ENCODE measurements at regions not wholly inside any gene's neighbourhood (a gene's known extent, or its start where the extent isn't known, plus 50 kb on each side); places are given as distances from the start of the nearest gene placed in this dataset.

DNA sequence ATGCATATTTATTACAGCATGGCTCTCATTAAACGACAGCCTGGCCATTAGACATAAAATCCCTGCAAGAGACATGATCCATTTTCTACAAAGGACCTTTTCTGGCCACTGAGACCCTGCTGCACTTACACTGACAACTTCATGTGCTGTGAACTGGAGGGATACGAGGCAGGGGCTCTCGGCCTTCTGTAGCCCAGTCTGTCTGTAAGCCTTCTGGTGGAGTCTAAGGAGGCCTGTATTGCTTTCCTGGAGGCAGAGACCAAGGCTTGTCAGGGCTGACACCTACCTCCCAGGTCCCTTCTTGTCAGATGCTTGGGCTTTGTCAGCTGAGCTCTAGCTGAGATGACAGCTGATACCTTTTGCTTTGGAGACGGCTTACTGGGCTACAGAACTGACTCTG, 776.9 kb upstream of the ARPP21 start:
- H3K36me3 ChIP-seq (ENCODE audit: insufficient read depth, low read length), result no peaks in the 10 kb centered on the region
- H3K9me3 Mint-ChIP-seq, result peaks cover 0 to 11% (median under 1%) of the 10 kb centered on the region in 8 donors
- no peak for DNase-seq
- no peak overlapping the region for H3K4me3 Mint-ChIP-seq
- no peak overlapping the region for H3K27ac Mint-ChIP-seq
- no peaks in the 10 kb centered on the region for H3K27me3 ChIP-seq (ENCODE audit: insufficient read depth, low read length)
- no peaks in the 10 kb centered on the region for H3K27me3 Mint-ChIP-seq
- H3K9me3 ChIP-seq (ENCODE audit: control insufficient read depth in 1 of 2, low read length in 2 of 2), result no peaks in the 10 kb centered on the region
- no peaks in the 10 kb centered on the region for H3K4me1 Mint-ChIP-seq
- intact Hi-C loops (cut with micrococcal nuclease), result no loop called here
- POLR2A ChIA-PET (ENCODE audit: partially characterized antibody), result no interaction called here
- no peaks in the 10 kb centered on the region for H3K4me1 ChIP-seq (ENCODE audit: insufficient read depth, low read length)
- H3K27ac ChIP-seq (ENCODE audit: low read depth, low read length), result no peak overlapping the region
- H3K36me3 Mint-ChIP-seq, result no peaks in the 10 kb centered on the region
- CTCF ChIA-PET (ENCODE audit: partially characterized antibody), result no interaction called here
- H3K4me3 ChIP-seq (ENCODE audit: low read length in 2 of 2), result no peak overlapping the region

DNA sequence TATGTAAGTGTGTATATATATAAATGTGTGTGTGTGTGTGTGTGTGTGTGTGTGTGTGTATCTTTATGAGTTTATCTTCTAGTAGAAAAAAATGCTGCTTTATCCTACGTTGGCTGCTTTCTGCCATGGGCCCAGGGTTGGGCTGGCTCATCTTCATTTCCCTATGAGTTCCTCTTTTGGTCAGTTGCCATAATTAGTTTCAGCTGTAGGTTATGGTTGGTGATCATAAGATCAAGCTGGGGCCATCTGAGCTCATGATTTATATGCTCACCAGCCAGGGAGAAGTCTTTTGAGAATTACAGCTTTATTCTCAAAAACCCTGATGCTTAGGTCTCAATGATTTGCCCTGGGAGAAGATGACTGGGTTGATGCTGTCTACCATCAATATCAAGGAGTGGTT, 775.8 kb upstream of the ARPP21 start:
- Histone ChIP-seq H3K36me3 (ENCODE audit: insufficient read depth, low read length) (no peaks in the 10 kb centered on the region), H3K4me1 (ENCODE audit: insufficient read depth, low read length) (no peaks in the 10 kb centered on the region), H3K4me3 (ENCODE audit: low read length in 2 of 2) (no peak overlapping the region), H3K27me3 (ENCODE audit: insufficient read depth, low read length) (no peaks in the 10 kb centered on the region), H3K27ac (ENCODE audit: low read depth, low read length) (no peak overlapping the region), H3K9me3 (ENCODE audit: control insufficient read depth in 1 of 2, low read length in 2 of 2) (no peaks in the 10 kb centered on the region)
- H3K4me3 Mint-ChIP-seq, result no peak overlapping the region
- H3K9me3 Mint-ChIP-seq, result peaks cover 0 to 12% (median under 1%) of the 10 kb centered on the region in 8 donors
- H3K27me3 Mint-ChIP-seq, result no peaks in the 10 kb centered on the region
- no peaks in the 10 kb centered on the region for H3K36me3 Mint-ChIP-seq
- POLR2A ChIA-PET (ENCODE audit: partially characterized antibody), result no interaction called here
- intact Hi-C loops (cut with micrococcal nuclease), result no loop called here
- no peak for DNase-seq
- no peak overlapping the region for H3K27ac Mint-ChIP-seq
- CTCF ChIA-PET (ENCODE audit: partially characterized antibody), result no interaction called here
- no peaks in the 10 kb centered on the region for H3K4me1 Mint-ChIP-seq

DNA sequence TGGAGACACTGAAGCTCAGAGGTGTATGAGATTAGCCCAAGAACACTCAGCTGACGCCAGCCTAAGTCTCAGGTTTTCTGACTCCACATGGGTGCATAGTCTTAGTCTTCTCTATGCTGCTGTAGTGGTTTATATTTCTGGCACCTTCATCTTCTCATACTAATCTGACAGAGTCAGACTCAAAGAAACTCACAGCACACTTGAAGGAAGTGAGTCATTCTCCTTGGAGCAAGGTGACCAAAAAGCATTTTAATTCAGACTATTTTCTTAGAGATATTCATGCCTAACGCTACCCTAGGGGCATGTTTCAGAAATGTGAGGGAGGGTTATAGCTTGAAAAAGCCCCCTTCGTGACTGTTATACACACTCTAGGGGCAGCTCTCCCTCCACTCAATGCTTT, 775.3 kb upstream of the ARPP21 start:
- no peak overlapping the region for H3K27ac Mint-ChIP-seq
- no peaks in the 10 kb centered on the region for H3K27me3 Mint-ChIP-seq
- no peaks in the 10 kb centered on the region for H3K36me3 Mint-ChIP-seq
- POLR2A ChIA-PET (ENCODE audit: partially characterized antibody), result no interaction called here
- H3K4me3 Mint-ChIP-seq, result no peak overlapping the region
- Histone ChIP-seq H3K4me1 (ENCODE audit: insufficient read depth, low read length) (no peaks in the 10 kb centered on the region), H3K4me3 (ENCODE audit: low read length in 2 of 2) (no peak overlapping the region), H3K9me3 (ENCODE audit: control insufficient read depth in 1 of 2, low read length in 2 of 2) (no peaks in the 10 kb centered on the region), H3K27ac (ENCODE audit: low read depth, low read length) (no peak overlapping the region), H3K36me3 (ENCODE audit: insufficient read depth, low read length) (no peaks in the 10 kb centered on the region), H3K27me3 (ENCODE audit: insufficient read depth, low read length) (no peaks in the 10 kb centered on the region)
- peaks cover 0 to 12% (median under 1%) of the 10 kb centered on the region in 8 donors for H3K9me3 Mint-ChIP-seq
- CTCF ChIA-PET (ENCODE audit: partially characterized antibody), result no interaction called here
- DNase-seq, result no peak
- no peaks in the 10 kb centered on the region for H3K4me1 Mint-ChIP-seq
- intact Hi-C loops (cut with micrococcal nuclease), result no loop called here

DNA sequence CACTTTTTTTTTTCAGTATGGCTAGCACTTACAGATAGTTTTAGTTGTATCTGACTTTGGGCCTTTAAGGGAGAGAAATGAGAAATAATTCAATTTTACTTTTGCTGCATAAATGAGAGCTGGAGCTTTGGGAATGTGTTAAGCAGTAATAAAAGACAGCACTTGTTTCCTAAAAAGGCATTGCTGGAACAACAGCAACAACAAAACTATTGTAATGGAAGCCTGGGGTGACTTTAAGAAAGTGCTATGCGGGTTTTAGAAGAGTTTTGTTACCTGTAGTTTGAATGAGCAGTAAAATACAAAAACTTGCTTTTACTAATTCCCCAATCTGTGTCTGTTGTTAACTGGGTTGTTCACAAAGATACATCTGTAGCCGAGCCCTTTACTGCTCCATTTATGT, 774.0 kb upstream of the ARPP21 start:
- no peak for DNase-seq
- Histone ChIP-seq H3K4me3 (ENCODE audit: low read length in 2 of 2) (no peak overlapping the region), H3K9me3 (ENCODE audit: control insufficient read depth in 1 of 2, low read length in 2 of 2) (no peaks in the 10 kb centered on the region), H3K36me3 (ENCODE audit: insufficient read depth, low read length) (no peaks in the 10 kb centered on the region), H3K4me1 (ENCODE audit: insufficient read depth, low read length) (no peaks in the 10 kb centered on the region), H3K27me3 (ENCODE audit: insufficient read depth, low read length) (no peaks in the 10 kb centered on the region), H3K27ac (ENCODE audit: low read depth, low read length) (no peak overlapping the region)
- H3K4me3 Mint-ChIP-seq, result no peak overlapping the region
- no peaks in the 10 kb centered on the region for H3K4me1 Mint-ChIP-seq
- intact Hi-C loops (cut with micrococcal nuclease), result no loop called here
- no peaks in the 10 kb centered on the region for H3K36me3 Mint-ChIP-seq
- no peaks in the 10 kb centered on the region for H3K27me3 Mint-ChIP-seq
- CTCF ChIA-PET (ENCODE audit: partially characterized antibody), result no interaction called here
- no peak overlapping the region for H3K27ac Mint-ChIP-seq
- POLR2A ChIA-PET (ENCODE audit: partially characterized antibody), result no interaction called here
- H3K9me3 Mint-ChIP-seq, result peaks cover 0 to 12% (median under 1%) of the 10 kb centered on the region in 8 donors

DNA sequence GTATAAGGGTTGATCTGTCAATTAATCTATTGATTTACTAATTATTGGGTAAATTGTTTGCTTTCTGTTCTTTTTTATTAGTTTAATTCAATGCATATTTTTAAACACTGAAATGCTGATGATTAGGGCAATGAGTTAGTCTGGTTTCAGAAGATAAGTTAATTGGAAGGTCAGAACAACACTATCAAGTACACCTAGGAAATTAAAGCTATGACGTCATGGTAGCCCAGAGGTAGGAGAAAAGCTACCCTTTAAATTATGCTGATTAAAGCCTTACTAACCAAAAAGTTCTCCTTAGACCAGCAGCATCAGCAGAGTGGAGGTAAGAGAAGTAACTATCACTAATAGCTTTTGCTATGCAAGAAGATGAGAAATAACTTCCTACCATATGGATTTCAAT, 770.4 kb upstream of the ARPP21 start:
- Mint-ChIP-seq H3K36me3 (no peaks in the 10 kb centered on the region), H3K27ac (no peak overlapping the region), H3K27me3 (no peaks in the 10 kb centered on the region), H3K4me1 (no peaks in the 10 kb centered on the region), H3K4me3 (no peak overlapping the region), H3K9me3 (peaks cover 0 to 14% (median 2%) of the 10 kb centered on the region in 8 donors)
- no peaks in the 10 kb centered on the region for H3K36me3 ChIP-seq (ENCODE audit: insufficient read depth, low read length)
- H3K4me1 ChIP-seq (ENCODE audit: insufficient read depth, low read length), result no peaks in the 10 kb centered on the region
- DNase-seq, result no peak
- no peak overlapping the region for H3K4me3 ChIP-seq (ENCODE audit: low read length in 2 of 2)
- H3K9me3 ChIP-seq (ENCODE audit: control insufficient read depth in 1 of 2, low read length in 2 of 2), result no peaks in the 10 kb centered on the region
- CTCF ChIA-PET (ENCODE audit: partially characterized antibody), result no interaction called here
- intact Hi-C loops (cut with micrococcal nuclease), result no loop called here
- no peaks in the 10 kb centered on the region for H3K27me3 ChIP-seq (ENCODE audit: insufficient read depth, low read length)
- no peak overlapping the region for H3K27ac ChIP-seq (ENCODE audit: low read depth, low read length)
- POLR2A ChIA-PET (ENCODE audit: partially characterized antibody), result no interaction called here

DNA sequence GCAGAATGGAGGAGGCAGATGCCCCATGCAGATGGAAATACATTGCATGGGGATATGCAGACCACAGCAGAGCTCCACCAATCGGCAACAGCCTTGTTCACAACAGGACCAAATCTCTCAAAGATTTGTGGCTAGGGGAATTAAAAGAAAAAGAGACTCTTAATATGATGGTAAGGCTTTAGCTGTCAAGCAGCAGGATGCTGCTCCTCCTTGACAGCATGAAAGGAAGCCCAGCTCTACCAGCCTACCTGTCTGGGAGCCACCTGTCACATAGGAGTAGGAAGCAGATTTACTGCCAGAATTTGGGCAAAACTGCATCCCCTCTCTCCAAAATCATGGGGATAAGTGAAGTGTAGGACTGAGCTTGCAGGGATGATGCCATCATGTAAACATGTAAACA, 769.6 kb upstream of the ARPP21 start:
- H3K4me3 Mint-ChIP-seq, result no peak overlapping the region
- no peaks in the 10 kb centered on the region for H3K4me1 ChIP-seq (ENCODE audit: insufficient read depth, low read length)
- intact Hi-C loops (cut with micrococcal nuclease), result no loop called here
- no peaks in the 10 kb centered on the region for H3K36me3 ChIP-seq (ENCODE audit: insufficient read depth, low read length)
- H3K9me3 ChIP-seq (ENCODE audit: control insufficient read depth in 1 of 2, low read length in 2 of 2), result no peaks in the 10 kb centered on the region
- POLR2A ChIA-PET (ENCODE audit: partially characterized antibody), result no interaction called here
- no peaks in the 10 kb centered on the region for H3K36me3 Mint-ChIP-seq
- no peak overlapping the region for H3K4me3 ChIP-seq (ENCODE audit: low read length in 2 of 2)
- no peak overlapping the region for H3K27ac Mint-ChIP-seq
- no peaks in the 10 kb centered on the region for H3K27me3 ChIP-seq (ENCODE audit: insufficient read depth, low read length)
- peaks cover 0 to 8% (median under 1%) of the 10 kb centered on the region in 8 donors for H3K9me3 Mint-ChIP-seq
- no peaks in the 10 kb centered on the region for H3K4me1 Mint-ChIP-seq
- CTCF ChIA-PET (ENCODE audit: partially characterized antibody), result no interaction called here
- DNase-seq, result no peak
- H3K27ac ChIP-seq (ENCODE audit: low read depth, low read length), result no peak overlapping the region
- H3K27me3 Mint-ChIP-seq, result no peaks in the 10 kb centered on the region

DNA sequence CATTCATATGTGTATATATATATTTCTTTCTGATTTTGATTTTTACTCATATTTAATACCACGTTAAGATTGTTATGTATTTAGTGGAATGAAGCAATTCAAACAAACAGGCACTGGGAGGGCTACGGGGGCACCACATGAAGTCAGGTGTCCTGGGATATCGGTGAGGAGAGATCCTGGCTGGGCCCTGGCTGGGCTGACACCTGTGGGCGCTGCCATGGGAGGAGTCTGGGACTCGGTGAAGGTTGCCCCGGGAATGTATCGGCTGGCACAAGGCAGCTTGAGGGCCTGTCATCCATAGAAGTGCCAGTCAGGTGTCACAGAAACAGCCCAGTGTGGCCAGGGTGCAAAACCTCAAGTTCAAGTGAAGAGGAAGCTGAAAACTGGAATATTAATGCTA, 766.9 kb upstream of the ARPP21 start:
- no peaks in the 10 kb centered on the region for H3K4me1 Mint-ChIP-seq
- no peak overlapping the region for H3K27ac Mint-ChIP-seq
- H3K36me3 Mint-ChIP-seq, result no peaks in the 10 kb centered on the region
- no peak for DNase-seq
- Histone ChIP-seq H3K4me1 (ENCODE audit: insufficient read depth, low read length) (no peaks in the 10 kb centered on the region), H3K36me3 (ENCODE audit: insufficient read depth, low read length) (no peaks in the 10 kb centered on the region), H3K27ac (ENCODE audit: low read depth, low read length) (no peak overlapping the region), H3K9me3 (ENCODE audit: control insufficient read depth in 1 of 2, low read length in 2 of 2) (no peaks in the 10 kb centered on the region), H3K27me3 (ENCODE audit: insufficient read depth, low read length) (no peaks in the 10 kb centered on the region), H3K4me3 (ENCODE audit: low read length in 2 of 2) (no peak overlapping the region)
- no peak overlapping the region for H3K4me3 Mint-ChIP-seq
- peaks cover 0 to 4% (median under 1%) of the 10 kb centered on the region in 8 donors for H3K9me3 Mint-ChIP-seq
- no peaks in the 10 kb centered on the region for H3K27me3 Mint-ChIP-seq
- CTCF ChIA-PET (ENCODE audit: partially characterized antibody), result no interaction called here
- intact Hi-C loops (cut with micrococcal nuclease), result no loop called here
- POLR2A ChIA-PET (ENCODE audit: partially characterized antibody), result no interaction called here

DNA sequence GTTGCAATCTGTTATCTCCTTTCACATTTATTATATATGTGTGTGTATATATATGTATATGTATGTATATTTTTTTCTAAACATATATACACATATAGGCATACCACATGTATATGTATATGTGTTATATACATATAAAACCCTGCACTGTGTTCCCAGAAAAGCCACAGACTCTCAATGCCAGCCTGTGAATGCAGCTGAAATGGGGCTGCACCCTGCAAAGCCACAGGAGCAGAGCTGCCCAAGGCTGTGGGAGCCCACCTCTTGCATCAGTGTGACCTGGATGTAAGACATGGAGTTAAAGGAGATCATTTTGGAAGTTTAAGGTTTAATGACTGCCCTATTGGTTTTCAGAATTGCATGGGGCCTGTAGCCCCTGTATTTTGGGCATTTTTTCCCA, 762.3 kb upstream of the ARPP21 start:
- Mint-ChIP-seq H3K36me3 (no peaks in the 10 kb centered on the region), H3K9me3 (peaks cover 0 to 3% (median 0%) of the 10 kb centered on the region in 8 donors), H3K27ac (no peak overlapping the region), H3K4me1 (no peaks in the 10 kb centered on the region), H3K4me3 (no peak overlapping the region), H3K27me3 (no peaks in the 10 kb centered on the region)
- no peak overlapping the region for H3K4me3 ChIP-seq (ENCODE audit: low read length in 2 of 2)
- CTCF ChIA-PET (ENCODE audit: partially characterized antibody), result no interaction called here
- H3K27me3 ChIP-seq (ENCODE audit: insufficient read depth, low read length), result no peaks in the 10 kb centered on the region
- H3K9me3 ChIP-seq (ENCODE audit: control insufficient read depth in 1 of 2, low read length in 2 of 2), result no peaks in the 10 kb centered on the region
- H3K36me3 ChIP-seq (ENCODE audit: insufficient read depth, low read length), result no peaks in the 10 kb centered on the region
- POLR2A ChIA-PET (ENCODE audit: partially characterized antibody), result no interaction called here
- intact Hi-C loops (cut with micrococcal nuclease), result no loop called here
- H3K4me1 ChIP-seq (ENCODE audit: insufficient read depth, low read length), result no peaks in the 10 kb centered on the region
- no peak overlapping the region for H3K27ac ChIP-seq (ENCODE audit: low read depth, low read length)
- DNase-seq, result no peak
